GM23248 (cell line): ENCODE measurements at regions not wholly inside any gene's neighbourhood (a gene's known extent, or its start where the extent isn't known, plus 50 kb on each side); places are given as distances from the start of the nearest gene placed in this dataset.

Experiments used
- EZH2 ChIP-seq: fragments of 200-600 bp; sonication (generic); IDR thresholded peaks from 2 replicates; pipeline ENCODE4 v1.6.1; 2018; ENCODE audit warnings: antibody characterized with exemption, mild to moderate bottlenecking; ENCODE audit not compliant: insufficient read depth, poor library complexity, severe bottlenecking
- EZH2phosphoT487 ChIP-seq: fragments of 200-600 bp; sonication (generic); IDR thresholded peaks from 2 replicates; pipeline ENCODE4 v1.6.1; 2018; ENCODE audit warnings: antibody characterized with exemption, moderate library complexity, mild to moderate bottlenecking, low read depth; ENCODE audit not compliant: insufficient read depth

DNA sequence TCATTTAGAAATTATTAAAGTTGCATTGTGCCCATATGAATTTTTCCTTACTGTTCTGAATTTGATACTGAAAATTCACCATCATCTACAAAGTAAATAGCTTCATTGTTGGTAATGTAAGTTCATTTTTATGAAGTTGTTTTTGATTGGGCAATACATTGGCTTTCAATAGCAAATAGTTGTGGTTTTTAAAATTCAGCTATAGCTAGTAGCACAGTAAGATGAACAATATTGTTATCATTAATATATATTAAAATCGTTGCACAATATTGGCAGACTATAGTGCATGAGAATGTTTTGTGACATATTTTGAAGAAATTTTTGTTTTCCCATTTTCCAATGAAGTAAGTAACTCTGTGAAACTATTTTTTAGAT is 575.0 kb downstream of the PRKD1 start:
- TF ChIP-seq EZH2 (no peak), EZH2phosphoT487 (no peak)
